SU-DHL-6 (cell line): ENCODE measurements at regions not wholly inside any gene's neighbourhood (a gene's known extent, or its start where the extent isn't known, plus 50 kb on each side); places are given as distances from the start of the nearest gene placed in this dataset.

Experiments used
- H2AFZ ChIP-seq: fragments of 200-600 bp; sonication (generic); 2 replicates; pipeline ENCODE4 v1.6.1; 2014; ENCODE audit warnings: low read depth, mild to moderate bottlenecking, moderate library complexity, mixed read lengths, antibody characterized with exemption, low read length; ENCODE audit not compliant: severe bottlenecking
- H3F3A ChIP-seq: fragments of 200-600 bp; shearing (Covaris generic); 2 replicates; pipeline ENCODE4 v1.6.0; 2016; ENCODE audit warnings: antibody characterized with exemption, mild to moderate bottlenecking; ENCODE audit not compliant: insufficient read depth
- H3K27ac ChIP-seq: fragments of 200-600 bp; sonication (generic); 2 replicates; pipeline ENCODE4 v1.5.1; 2016; ENCODE audit warnings: low read depth, mild to moderate bottlenecking, low read length, moderate library complexity, mixed read lengths
- H3K27me3 ChIP-seq: fragments of 200-600 bp; sonication (generic), shearing (Covaris generic); 2 replicates; pipeline ENCODE4 v1.6.0; 2014; ENCODE audit warnings: mild to moderate bottlenecking, low read length
- H3K36me3 ChIP-seq: fragments of 200-600 bp; sonication (generic); 2 replicates; pipeline ENCODE4 v1.6.1; 2014; ENCODE audit warnings: mild to moderate bottlenecking, low read length, mixed read lengths
- H3K4me2 ChIP-seq: fragments of 300-600, 200-600 bp; shearing (Covaris generic), sonication (generic); 2 replicates; pipeline ENCODE4 v1.6.0; 2014; ENCODE audit warnings: low read length, low read depth, mild to moderate bottlenecking; ENCODE audit not compliant: poor library complexity, severe bottlenecking
- H3K4me3 ChIP-seq: fragments of 200-600 bp; sonication (generic); 2 replicates; pipeline ENCODE4 v1.5.1; 2014; ENCODE audit warnings: antibody characterized with exemption, low read length, mild to moderate bottlenecking, mixed read lengths; ENCODE audit not compliant: insufficient read depth, poor library complexity, severe bottlenecking
- H3K79me2 ChIP-seq: fragments of 200-600 bp; sonication (generic); 2 replicates; pipeline ENCODE4 v1.6.1; 2014; ENCODE audit warnings: mild to moderate bottlenecking, low read length, moderate library complexity; ENCODE audit not compliant: insufficient read depth
- H3K9ac ChIP-seq: fragments of 200-600 bp; sonication (generic); 2 replicates; pipeline ENCODE4 v1.7.0; 2014; ENCODE audit warnings: mild to moderate bottlenecking, low read length
- H3K9me2 ChIP-seq: fragments of 200-600 bp; sonication (generic); replicated peaks from 2 replicates; pipeline ENCODE4 v1.6.1; 2014; ENCODE audit warnings: low read length; ENCODE audit not compliant: insufficient read depth
- H3K9me3 ChIP-seq: fragments of 200-600 bp; sonication (generic); 2 replicates; pipeline ENCODE4 v1.6.1; 2014; ENCODE audit warnings: low read length, mixed read lengths; ENCODE audit not compliant: insufficient read depth
- H4K20me1 ChIP-seq: fragments of 200-600 bp; sonication (generic); 2 replicates; pipeline ENCODE4 v1.6.1; 2014; ENCODE audit warnings: low read depth, mild to moderate bottlenecking, antibody characterized with exemption, low read length, moderate library complexity, mixed read lengths
- CTCF ChIP-seq: fragments of 200-600 bp; sonication (generic); IDR thresholded peaks from one replicate; pipeline ENCODE4 v1.5.1; 2017; ENCODE audit warnings: antibody characterized with exemption, mild to moderate bottlenecking, low read length, moderate library complexity; ENCODE audit not compliant: insufficient read depth, poor library complexity, severe bottlenecking
- EZH2phosphoT487 ChIP-seq: fragments of 200-600 bp; sonication (generic), shearing (Covaris generic); conservative IDR thresholded peaks from 2 replicates; pipeline ENCODE4 v1.6.1; 2018; ENCODE audit warnings: mild to moderate bottlenecking, antibody characterized with exemption, low read length, moderate library complexity, mixed read lengths

DNA sequence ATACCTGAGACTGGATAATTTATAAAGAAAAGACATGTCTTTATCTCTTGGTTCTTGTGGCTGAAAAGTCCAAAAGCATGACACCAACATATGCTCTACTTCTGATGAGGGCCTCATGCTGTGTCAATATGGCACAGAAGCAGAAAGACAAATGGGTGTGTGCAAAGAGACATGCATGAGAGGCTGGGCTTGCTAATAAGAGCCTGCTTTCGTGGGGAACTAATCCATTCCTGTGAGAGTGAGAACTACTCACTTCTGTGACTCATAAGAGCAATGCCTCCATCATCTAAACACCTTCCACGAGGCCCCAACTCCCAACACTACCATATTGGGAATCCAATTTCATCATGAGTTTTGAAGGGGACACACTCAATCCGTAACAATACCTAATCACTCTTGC lies 340.0 kb upstream of the DUSP10 start:
- no peak overlapping the region for H2AFZ ChIP-seq
- no peaks in the 10 kb centered on the region for H4K20me1 ChIP-seq
- no peaks in the 10 kb centered on the region for H3K9me2 ChIP-seq
- no peak overlapping the region for H3K4me2 ChIP-seq
- H3K79me2 ChIP-seq = no peaks in the 10 kb centered on the region
- TF ChIP-seq CTCF (no peak), EZH2phosphoT487 (no peak)
- no peak overlapping the region for H3K4me3 ChIP-seq
- H3K9me3 ChIP-seq = no peaks in the 10 kb centered on the region
- H3K9ac ChIP-seq = no peak overlapping the region
- H3F3A ChIP-seq = no peaks in the 10 kb centered on the region
- no peak overlapping the region for H3K27ac ChIP-seq
- no peaks in the 10 kb centered on the region for H3K27me3 ChIP-seq
- no peaks in the 10 kb centered on the region for H3K36me3 ChIP-seq

DNA sequence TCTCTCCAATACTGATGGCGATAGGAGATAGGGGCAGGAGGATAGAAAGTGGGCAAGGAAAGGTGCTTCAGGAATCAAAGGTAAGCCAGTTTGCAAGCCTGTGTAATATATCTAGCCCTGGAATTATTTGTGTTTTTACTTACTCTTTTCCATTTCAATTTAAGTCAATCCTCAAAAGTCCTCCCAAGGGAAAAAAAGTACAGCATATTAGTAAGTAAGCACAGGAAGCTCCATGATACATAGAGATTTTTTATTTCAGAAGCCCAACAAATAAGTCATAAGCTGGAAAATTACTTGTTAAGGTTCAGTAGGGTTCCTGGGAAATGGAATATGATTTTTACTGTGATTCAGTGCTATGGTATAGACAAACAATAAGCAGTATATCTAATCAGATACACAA lies 337.7 kb upstream of the DUSP10 start:
- Histone ChIP-seq H4K20me1 (no peaks in the 10 kb centered on the region), H3K4me3 (no peak overlapping the region), H3F3A (no peaks in the 10 kb centered on the region), H3K4me2 (no peak overlapping the region), H3K27me3 (peaks cover 3% of the 10 kb centered on the region; the same call in 1 of the 2 replicates), H3K27ac (no peak overlapping the region), H3K79me2 (no peaks in the 10 kb centered on the region), H2AFZ (no peak overlapping the region), H3K9me3 (no peaks in the 10 kb centered on the region), H3K9ac (no peak overlapping the region), H3K9me2 (no peaks in the 10 kb centered on the region), H3K36me3 (no peaks in the 10 kb centered on the region)
- no peak for TF ChIP-seq CTCF
- no peak for TF ChIP-seq EZH2phosphoT487

- H3F3A ChIP-seq = no peaks in the 10 kb centered on the region
- no peak overlapping the region for H2AFZ ChIP-seq
- H3K9ac ChIP-seq = no peak overlapping the region
- H3K9me3 ChIP-seq = no peaks in the 10 kb centered on the region
- H3K9me2 ChIP-seq = no peaks in the 10 kb centered on the region
- H3K27me3 ChIP-seq = peaks cover 3% of the 10 kb centered on the region; the same call in 1 of the 2 replicates
- no peak overlapping the region for H3K4me3 ChIP-seq
- no peak overlapping the region for H3K27ac ChIP-seq
- H3K36me3 ChIP-seq = no peaks in the 10 kb centered on the region
- no peaks in the 10 kb centered on the region for H3K79me2 ChIP-seq
- TF ChIP-seq EZH2phosphoT487 (no peak), CTCF (no peak)
- no peak overlapping the region for H3K4me2 ChIP-seq
- no peaks in the 10 kb centered on the region for H4K20me1 ChIP-seq
Observed at GRCh38 chr1:222077206-222077605, 335.3 kb upstream of the DUSP10 start.
